ENCODE measurements at regions not wholly inside any gene's neighbourhood (a gene's known extent, or its start where the extent isn't known, plus 50 kb on each side); places are given as distances from the start of the nearest gene placed in this dataset.

DNA sequence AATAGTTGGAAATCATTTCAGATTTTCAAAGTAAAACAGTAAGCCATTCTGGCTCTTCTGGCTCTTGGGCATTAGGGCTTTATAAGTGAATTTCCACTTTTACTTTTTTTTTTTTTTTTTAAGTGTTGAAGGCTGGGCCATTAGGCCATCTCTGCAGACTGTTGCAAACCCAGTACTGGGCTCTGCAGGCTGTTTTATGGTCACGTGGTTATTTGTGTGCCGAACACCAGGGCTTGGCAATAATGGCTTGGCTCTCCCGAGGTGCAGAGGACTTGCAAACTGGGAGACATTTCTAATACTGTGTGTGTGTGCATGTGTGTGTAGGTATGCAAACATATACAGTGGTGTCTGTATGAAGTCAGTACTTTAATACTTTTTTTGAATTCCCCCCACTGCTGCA lies 194.9 kb upstream of the CDH5 start:
- TF ChIP-seq, protein P1, sequence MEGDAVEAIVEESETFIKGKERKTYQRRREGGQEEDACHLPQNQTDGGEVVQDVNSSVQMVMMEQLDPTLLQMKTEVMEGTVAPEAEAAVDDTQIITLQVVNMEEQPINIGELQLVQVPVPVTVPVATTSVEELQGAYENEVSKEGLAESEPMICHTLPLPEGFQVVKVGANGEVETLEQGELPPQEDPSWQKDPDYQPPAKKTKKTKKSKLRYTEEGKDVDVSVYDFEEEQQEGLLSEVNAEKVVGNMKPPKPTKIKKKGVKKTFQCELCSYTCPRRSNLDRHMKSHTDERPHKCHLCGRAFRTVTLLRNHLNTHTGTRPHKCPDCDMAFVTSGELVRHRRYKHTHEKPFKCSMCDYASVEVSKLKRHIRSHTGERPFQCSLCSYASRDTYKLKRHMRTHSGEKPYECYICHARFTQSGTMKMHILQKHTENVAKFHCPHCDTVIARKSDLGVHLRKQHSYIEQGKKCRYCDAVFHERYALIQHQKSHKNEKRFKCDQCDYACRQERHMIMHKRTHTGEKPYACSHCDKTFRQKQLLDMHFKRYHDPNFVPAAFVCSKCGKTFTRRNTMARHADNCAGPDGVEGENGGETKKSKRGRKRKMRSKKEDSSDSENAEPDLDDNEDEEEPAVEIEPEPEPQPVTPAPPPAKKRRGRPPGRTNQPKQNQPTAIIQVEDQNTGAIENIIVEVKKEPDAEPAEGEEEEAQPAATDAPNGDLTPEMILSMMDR (conservative IDR thresholded peaks at IDR 0.05; ENCODE audit: low read depth, low read length): no peak
- no peak for TF ChIP-seq RCOR1 (IDR thresholded peaks at IDR 0.05; ENCODE audit: insufficient replicate concordance, low read length)
- TF ChIP-seq POLR2A (IDR thresholded peaks at IDR 0.05; ENCODE audit: low read depth, low read length): no peak
- no peak for TF ChIP-seq NFE2L2 (IDR thresholded peaks at IDR 0.05; ENCODE audit: low read depth, low read length)
- TF ChIP-seq MXI1 (IDR thresholded peaks at IDR 0.05; ENCODE audit: borderline replicate concordance, low read depth, low read length): no peak
- TF ChIP-seq SMC3 (IDR thresholded peaks at IDR 0.05; ENCODE audit: low read depth, low read length): no peak
- TF ChIP-seq CEBPB (IDR thresholded peaks at IDR 0.05; ENCODE audit: low read depth, low read length): no peak
- no peak for TF ChIP-seq CHD1 (IDR thresholded peaks at IDR 0.05; ENCODE audit: low read depth, low read length)
- TF ChIP-seq MAZ (IDR thresholded peaks at IDR 0.05; ENCODE audit: borderline replicate concordance, low read depth, low read length): no peak
